IPS-18a (cell line): ENCODE measurements at regions not wholly inside any gene's neighbourhood (a gene's known extent, or its start where the extent isn't known, plus 50 kb on each side); places are given as distances from the start of the nearest gene placed in this dataset.
"Not testable (repeated sequence)": the region's sequence is repeated elsewhere in the genome, so short reads cannot be mapped to it uniquely, and the experiment has no call there.

Source experiments
- H3K27ac ChIP-seq: one replicate; pipeline ENCODE4 v1.5.1; 2013; ENCODE audit warnings: low read length
- H3K27me3 ChIP-seq: one replicate; pipeline ENCODE4 v1.6.1; 2013; ENCODE audit warnings: mild to moderate bottlenecking, low read length; ENCODE audit not compliant: control insufficient read depth, insufficient read depth
- H3K36me3 ChIP-seq: one replicate; pipeline ENCODE4 v1.6.1; 2013; ENCODE audit warnings: low read depth, low read length; ENCODE audit not compliant: control insufficient read depth
- H3K4me1 ChIP-seq: one replicate; pipeline ENCODE4 v1.6.1; 2013; ENCODE audit warnings: low read depth, low read length; ENCODE audit not compliant: control insufficient read depth
- H3K4me3 ChIP-seq: one replicate; pipeline ENCODE4 v1.5.1; 2013; ENCODE audit warnings: low read length
- H3K9ac ChIP-seq: one replicate; pipeline ENCODE4 v1.6.1; 2013; ENCODE audit warnings: mild to moderate bottlenecking, low read length, moderate library complexity
- H3K9me3 ChIP-seq: one replicate; pipeline ENCODE4 v1.6.1; 2013; ENCODE audit warnings: low read depth, low read length; ENCODE audit not compliant: control insufficient read depth

GRCh38 chr18:71405169-71405809, 1116.4 kb downstream of the SOCS6 start:
- Histone ChIP-seq H3K27me3 (no peaks in the 10 kb centered on the region), H3K4me1 (no peaks in the 10 kb centered on the region), H3K27ac (no peak overlapping the region), H3K9ac (no peak overlapping the region), H3K36me3 (no peaks in the 10 kb centered on the region), H3K4me3 (no peak overlapping the region), H3K9me3 (peaks cover 14% of the 10 kb centered on the region)

GRCh38 chr18:71403501-71403900, 1114.7 kb downstream of the SOCS6 start:
- Histone ChIP-seq H3K27me3 (no peaks in the 10 kb centered on the region), H3K4me3 (no peak overlapping the region), H3K36me3 (no peaks in the 10 kb centered on the region), H3K4me1 (no peaks in the 10 kb centered on the region), H3K9ac (no peak overlapping the region), H3K9me3 (peaks cover 15% of the 10 kb centered on the region), H3K27ac (no peak overlapping the region)

- Histone ChIP-seq H3K27me3 (no peaks in the 10 kb centered on the region), H3K9ac (no peak overlapping the region), H3K4me3 (no peak overlapping the region), H3K9me3 (peaks cover 22% of the 10 kb centered on the region), H3K36me3 (no peaks in the 10 kb centered on the region), H3K4me1 (no peaks in the 10 kb centered on the region), H3K27ac (no peak overlapping the region)
Observed at GRCh38 chr18:71398531-71398930, 1109.7 kb downstream of the SOCS6 start.

GRCh38 chr18:71388148-71388547, 1099.3 kb downstream of the SOCS6 start:
- H3K4me1 ChIP-seq, result no peaks in the 10 kb centered on the region
- H3K27ac ChIP-seq, result no peak overlapping the region
- no peak overlapping the region for H3K9ac ChIP-seq
- H3K4me3 ChIP-seq, result no peak overlapping the region
- no peaks in the 10 kb centered on the region for H3K36me3 ChIP-seq
- H3K9me3 ChIP-seq, result peaks cover 21% of the 10 kb centered on the region
- H3K27me3 ChIP-seq, result no peaks in the 10 kb centered on the region

GRCh38 chr18:71374294-71375000, 1085.6 kb downstream of the SOCS6 start:
- Histone ChIP-seq H3K4me3 (no peak overlapping the region), H3K27ac (no peak overlapping the region), H3K9me3 (peaks cover 19% of the 10 kb centered on the region), H3K4me1 (no peaks in the 10 kb centered on the region), H3K36me3 (no peaks in the 10 kb centered on the region), H3K27me3 (no peaks in the 10 kb centered on the region), H3K9ac (no peak overlapping the region)

- Histone ChIP-seq H3K9ac (no peak overlapping the region), H3K4me1 (no peaks in the 10 kb centered on the region), H3K27ac (no peak overlapping the region), H3K4me3 (no peak overlapping the region), H3K36me3 (no peaks in the 10 kb centered on the region), H3K27me3 (no peaks in the 10 kb centered on the region), H3K9me3 (peaks cover 31% of the 10 kb centered on the region)
Observed at GRCh38 chr18:71371951-71372605, 1083.2 kb downstream of the SOCS6 start.

- H3K4me1 ChIP-seq, result no peaks in the 10 kb centered on the region
- H3K9me3 ChIP-seq, result peaks cover 30% of the 10 kb centered on the region
- no peaks in the 10 kb centered on the region for H3K36me3 ChIP-seq
- H3K9ac ChIP-seq, result no peak overlapping the region
- H3K27me3 ChIP-seq, result no peaks in the 10 kb centered on the region
- H3K4me3 ChIP-seq, result no peak overlapping the region
- no peak overlapping the region for H3K27ac ChIP-seq
Observed at GRCh38 chr18:71370671-71371445, 1082.0 kb downstream of the SOCS6 start.

GRCh38 chr18:71370095-71370494, 1081.2 kb downstream of the SOCS6 start:
- Histone ChIP-seq H3K9me3 (peaks cover 30% of the 10 kb centered on the region), H3K27me3 (no peaks in the 10 kb centered on the region), H3K4me3 (no peak overlapping the region), H3K9ac (no peak overlapping the region), H3K36me3 (no peaks in the 10 kb centered on the region), H3K27ac (no peak overlapping the region), H3K4me1 (no peaks in the 10 kb centered on the region)

- Histone ChIP-seq H3K4me1 (no peaks in the 10 kb centered on the region), H3K9ac (no peak overlapping the region), H3K9me3 (peaks cover 3% of the 10 kb centered on the region), H3K27me3 (no peaks in the 10 kb centered on the region), H3K4me3 (no peak overlapping the region), H3K36me3 (no peaks in the 10 kb centered on the region), H3K27ac (no peak overlapping the region)
Observed at GRCh38 chr18:71362140-71362539, 1073.3 kb downstream of the SOCS6 start.

- H3K9me3 ChIP-seq, H3K36me3 ChIP-seq, H3K9ac ChIP-seq, H3K4me1 ChIP-seq, H3K27ac ChIP-seq, H3K27me3 ChIP-seq, H3K4me3 ChIP-seq: not testable (repeated sequence)
Observed at GRCh38 chr18:71355599-71355998, 1066.8 kb downstream of the SOCS6 start.

- H3K27ac ChIP-seq, result no peak overlapping the region
- no peaks in the 10 kb centered on the region for H3K27me3 ChIP-seq
- no peaks in the 10 kb centered on the region for H3K4me1 ChIP-seq
- peaks cover 12% of the 10 kb centered on the region for H3K9me3 ChIP-seq
- no peaks in the 10 kb centered on the region for H3K36me3 ChIP-seq
- no peak overlapping the region for H3K4me3 ChIP-seq
- no peak overlapping the region for H3K9ac ChIP-seq
Observed at GRCh38 chr18:71352618-71353017, 1063.8 kb downstream of the SOCS6 start.
